H1 (cell line): ENCODE measurements at regions not wholly inside any gene's neighbourhood (a gene's known extent, or its start where the extent isn't known, plus 50 kb on each side); places are given as distances from the start of the nearest gene placed in this dataset.

Experiments used
- CTCF ChIA-PET: fragments of 300-600 bp; sonication (Branson Sonifier 250); formaldehyde crosslinking; loops from one replicate; lab custom pipeline; 2021; ENCODE audit not compliant: partially characterized antibody; lab: Charles Lee
- POLR2A ChIA-PET: fragments of 300-600 bp; sonication (Branson Sonifier 250); formaldehyde crosslinking; loops from one replicate; lab custom pipeline; 2021; ENCODE audit warnings: inconsistent platforms; ENCODE audit not compliant: partially characterized antibody; lab: Charles Lee
- DNase-seq, 2 experiments: peaks; one replicate each; pipeline versions ENCODE4 v3.0.0 to v3.0.0-alpha.2; 2010 to 2022; ENCODE audit warnings: low spot score in 2 of 2, low read depth in 1 of 2, mixed read lengths in 1 of 2
- FAIRE-seq: peaks from 2 replicates; lab custom pipeline; 2011; peaks lifted over from hg19 to GRCh38; lab: Jason Lieb, UNC
- H2AFZ ChIP-seq: 2 replicates; pipeline ENCODE4 v1.8.1; 2012; ENCODE audit warnings: low read length, inconsistent platforms
- H2AK5ac ChIP-seq: 2 replicates; pipeline ENCODE4 v1.6.1; 2013; ENCODE audit warnings: low read depth, low read length
- H2BK120ac ChIP-seq: replicated peaks from 2 replicates; pipeline ENCODE3; 2013; ENCODE audit warnings: low read depth, low read length, inconsistent platforms
- H2BK12ac ChIP-seq: 2 replicates; pipeline ENCODE4 v1.6.1; 2013; ENCODE audit warnings: low read depth, low read length
- H2BK15ac ChIP-seq: 2 replicates; pipeline ENCODE4 v1.6.1; 2013; ENCODE audit warnings: low read length
- H2BK20ac ChIP-seq: 2 replicates; pipeline ENCODE4 v1.6.1; 2013; ENCODE audit warnings: low read length
- H2BK5ac ChIP-seq: 2 replicates; pipeline ENCODE4 v1.6.1; 2013; ENCODE audit warnings: low read depth, low read length
- H3K14ac ChIP-seq: 2 replicates; pipeline ENCODE4 v1.6.1; 2013; ENCODE audit warnings: inconsistent platforms; ENCODE audit not compliant: insufficient read length
- H3K18ac ChIP-seq: 2 replicates; pipeline ENCODE4 v1.6.1; 2013; ENCODE audit warnings: low read length; ENCODE audit errors: extremely low read depth
- H3K23ac ChIP-seq: 2 replicates; pipeline ENCODE4 v1.6.1; 2013; ENCODE audit warnings: inconsistent platforms; ENCODE audit not compliant: insufficient read length
- H3K23me2 ChIP-seq: 2 replicates; pipeline ENCODE4 v1.6.1; 2013; ENCODE audit warnings: low read depth, low read length
- H3K27ac ChIP-seq: 2 replicates; pipeline ENCODE4 v1.6.1; 2011; ENCODE audit warnings: low read depth, low read length, inconsistent platforms
- H3K27me3 ChIP-seq, 4 experiments: replicated peaks in 1 of 4; 1 replicate in 1 of 4; 2 replicates in 3 of 4; pipeline versions ENCODE4 v1.6.1 to v1.8.1; 2011 to 2013; ENCODE audit warnings: low read length in 3 of 4, mild to moderate bottlenecking in 3 of 4, inconsistent platforms in 2 of 4, mixed read lengths in 2 of 4, moderate library complexity in 1 of 4; ENCODE audit not compliant: control insufficient read depth in 3 of 4, insufficient read depth in 3 of 4; ENCODE audit errors: extremely low read depth in 1 of 4
- H3K36me3 ChIP-seq, 4 experiments: 2 replicates each; pipeline versions ENCODE4 v1.6.1 to v1.8.1; 2011 to 2013; ENCODE audit warnings: mild to moderate bottlenecking in 4 of 4, low read length in 3 of 4, moderate library complexity in 2 of 4, control low read depth in 1 of 4, inconsistent platforms in 1 of 4; ENCODE audit not compliant: insufficient read depth in 4 of 4, control insufficient read depth in 2 of 4
- H3K4ac ChIP-seq: replicated peaks from 2 replicates; pipeline ENCODE3; 2013; ENCODE audit warnings: low read length, low read depth, mixed read lengths, inconsistent platforms; ENCODE audit not compliant: insufficient read length
- H3K4me1 ChIP-seq, 4 experiments: replicated peaks in 1 of 4; 1 replicate in 1 of 4; 2 replicates in 3 of 4; pipeline versions ENCODE4 v1.6.1 to v1.8.1; 2011 to 2013; ENCODE audit warnings: low read length in 3 of 4, inconsistent platforms in 2 of 4, mixed read lengths in 1 of 4; ENCODE audit not compliant: insufficient read depth in 4 of 4, control insufficient read depth in 3 of 4
- H3K4me2 ChIP-seq, 2 experiments: 2 replicates each; pipeline versions ENCODE4 v1.6.1 to v1.8.1; 2011 to 2013; ENCODE audit warnings: low read depth in 2 of 2, low read length in 2 of 2, control low read depth in 1 of 2, inconsistent platforms in 1 of 2, mild to moderate bottlenecking in 1 of 2; ENCODE audit not compliant: insufficient read depth in 1 of 2
- H3K4me3 ChIP-seq, 4 experiments: fragments of 200-600, 300-600 bp in 1 of 4; sonication (generic), shearing (Covaris generic), sonication (Bioruptor Twin) in 1 of 4; 2 replicates each; pipeline versions ENCODE4 v1.5.1 to v1.8.1; 2011 to 2016; ENCODE audit warnings: low read length in 4 of 4, low read depth in 3 of 4, control low read depth in 2 of 4, inconsistent platforms in 2 of 4, mild to moderate bottlenecking in 2 of 4, mixed read lengths in 1 of 4, moderate library complexity in 1 of 4; ENCODE audit not compliant: insufficient read depth in 2 of 4; ENCODE audit errors: extremely low read depth in 1 of 4
- H3K56ac ChIP-seq: replicated peaks from 2 replicates; pipeline ENCODE3; 2013; ENCODE audit warnings: low read depth, mild to moderate bottlenecking, mixed read lengths, low read length, inconsistent platforms; ENCODE audit not compliant: insufficient read length
- H3K79me1 ChIP-seq: 2 replicates; pipeline ENCODE4 v1.6.1; 2013; ENCODE audit warnings: low read depth, low read length, control low read depth
- H3K79me2 ChIP-seq, 2 experiments: 2 replicates each; pipeline versions ENCODE4 v1.6.1 to v1.8.1; 2012 to 2013; ENCODE audit warnings: low read length in 2 of 2, mild to moderate bottlenecking in 2 of 2, inconsistent platforms in 1 of 2; ENCODE audit not compliant: insufficient read depth in 2 of 2, control insufficient read depth in 1 of 2
- H3K9ac ChIP-seq, 4 experiments: replicated peaks in 1 of 4; 1 replicate in 1 of 4; 2 replicates in 3 of 4; pipeline versions ENCODE4 v1.6.1 to v1.8.1; 2011 to 2013; ENCODE audit warnings: low read depth in 3 of 4, low read length in 3 of 4, control low read depth in 2 of 4, mild to moderate bottlenecking in 2 of 4, moderate library complexity in 2 of 4, inconsistent platforms in 1 of 4; ENCODE audit errors: extremely low read depth in 1 of 4
- H3K9me3 ChIP-seq, 2 experiments: 2 replicates each; pipeline versions ENCODE4 v1.6.1 to v1.8.1; 2012 to 2013; ENCODE audit warnings: mild to moderate bottlenecking in 2 of 2, moderate library complexity in 2 of 2, control low read depth in 1 of 2, inconsistent platforms in 1 of 2, low read depth in 1 of 2, low read length in 1 of 2, mixed read lengths in 1 of 2; ENCODE audit not compliant: insufficient read depth in 2 of 2
- H4K20me1 ChIP-seq, 2 experiments: replicated peaks in 1 of 2; 2 replicates each; pipeline versions ENCODE3 to v1.8.1; 2011 to 2013; ENCODE audit warnings: inconsistent platforms in 2 of 2, low read length in 2 of 2, mild to moderate bottlenecking in 1 of 2; ENCODE audit not compliant: insufficient read depth in 2 of 2, control insufficient read depth in 1 of 2
- H4K5ac ChIP-seq: 2 replicates; pipeline ENCODE4 v1.6.1; 2013; ENCODE audit warnings: low read length, low read depth, mixed read lengths, inconsistent platforms; ENCODE audit not compliant: insufficient read length
- H4K8ac ChIP-seq: 2 replicates; pipeline ENCODE4 v1.8.0; 2013; ENCODE audit warnings: mild to moderate bottlenecking, moderate library complexity, low read length, inconsistent platforms; ENCODE audit not compliant: insufficient read depth; ENCODE audit errors: extremely low read depth
- H4K91ac ChIP-seq: replicated peaks from 2 replicates; pipeline ENCODE3; 2013; ENCODE audit warnings: low read length, mixed read lengths, inconsistent platforms; ENCODE audit not compliant: insufficient read length
- CBX8 ChIP-seq: fragments of 300-800, 300-1000 bp; sonication (generic); IDR thresholded peaks from 2 replicates; pipeline ENCODE4 v1.7.1; 2016; ENCODE audit warnings: low read depth, low read length, borderline replicate concordance
- CHD1 ChIP-seq: IDR thresholded peaks from 2 replicates; pipeline ENCODE4 v1.6.1; 2012; ENCODE audit warnings: low read depth, low read length, improper control_type of control experiment
- JUN ChIP-seq: IDR thresholded peaks from 2 replicates; pipeline ENCODE4 v1.6.1; 2011; ENCODE audit warnings: low read depth, mild to moderate bottlenecking, improper control_type of control experiment, low read length
- KDM4A ChIP-seq: IDR thresholded peaks from one replicate; pipeline ENCODE4 v1.7.1; 2012; ENCODE audit warnings: low read depth, mild to moderate bottlenecking, moderate library complexity, low read length, inconsistent platforms; ENCODE audit not compliant: severe bottlenecking
- KDM5A ChIP-seq: fragments of 200-600 bp; IDR thresholded peaks from 2 replicates; pipeline ENCODE4 v1.7.1; 2012; ENCODE audit warnings: mild to moderate bottlenecking, low read length, inconsistent platforms, mixed read lengths
- NANOG ChIP-seq: IDR thresholded peaks from 2 replicates; pipeline ENCODE4 v1.6.1; 2011; ENCODE audit warnings: low read length, low read depth, mild to moderate bottlenecking, inconsistent platforms; ENCODE audit not compliant: insufficient read depth, poor library complexity, severe bottlenecking
- SIN3A ChIP-seq, 2 experiments: IDR thresholded peaks in 1 of 2; conservative IDR thresholded peaks in 1 of 2; 2 replicates each; pipeline ENCODE4 v1.6.1; 2011 to 2012; ENCODE audit warnings: low read length in 2 of 2, improper control_type of control experiment in 1 of 2, low read depth in 1 of 2, mild to moderate bottlenecking in 1 of 2
- SIX5 ChIP-seq: IDR thresholded peaks from 2 replicates; pipeline ENCODE4 v1.6.1; 2011; ENCODE audit warnings: mild to moderate bottlenecking, low read depth, low read length
- SP2 ChIP-seq: IDR thresholded peaks from 2 replicates; pipeline ENCODE4 v1.6.1; 2012; ENCODE audit warnings: mild to moderate bottlenecking, low read length, inconsistent platforms
- YY1 ChIP-seq: IDR thresholded peaks from 2 replicates; pipeline ENCODE4 v1.6.1; 2011; ENCODE audit warnings: low read depth, mild to moderate bottlenecking, low read length
- WGBS, 2 experiments: shearing (Covaris generic) in 1 of 2; methylation state at CpG; one replicate each; pipeline versions ENCODE4 v1.1.6 to v1.1.7; 2013 to 2015; ENCODE audit warnings: low lambda C conversion rate in 2 of 2, mixed read lengths in 2 of 2, inconsistent platforms in 1 of 2, low coverage in 1 of 2, missing lambda C conversion rate in 1 of 2; ENCODE audit not compliant: insufficient replicate concordance in 2 of 2, insufficient coverage in 1 of 2, insufficient read length in 1 of 2; ENCODE audit errors: extremely low coverage in 1 of 2, missing lambda C conversion rate in 1 of 2; 5-methylcytosine and 5-hydroxymethylcytosine counted together

DNA sequence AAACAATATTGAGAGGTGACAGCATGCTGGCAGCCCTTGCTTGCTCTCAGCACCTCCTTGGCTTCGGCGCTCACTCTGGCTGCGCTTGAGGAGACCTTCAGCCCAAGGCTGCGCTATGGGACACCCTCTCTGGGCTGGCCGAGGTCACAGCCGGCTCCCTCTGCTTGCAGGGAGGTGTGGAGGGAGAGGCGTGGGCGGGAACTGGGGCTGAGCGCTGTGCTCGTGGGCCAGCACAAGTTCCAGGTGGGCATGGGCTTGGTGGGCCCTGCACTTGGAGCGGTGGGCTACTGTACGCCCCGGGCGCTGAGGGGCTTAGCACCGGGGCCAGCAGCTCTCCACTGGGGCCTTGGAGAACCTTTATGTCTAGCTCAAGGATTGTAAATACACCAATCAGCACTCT, 1613.8 kb upstream of the IGFBP7 start:
- H2AFZ ChIP-seq: no peak overlapping the region
- FAIRE-seq (no peak), DNase-seq (no peak)
- no peak overlapping the region for H3K56ac ChIP-seq
- H2BK120ac ChIP-seq: no peak overlapping the region
- no peak overlapping the region for H3K18ac ChIP-seq
- no peak overlapping the region for H4K91ac ChIP-seq
- no peak overlapping the region for H3K4me3 ChIP-seq
- 96% methylated on average over 13 of the region's 15 CpGs; no CpG with 5 or more reads in 1 of the 2 experiments for WGBS, 2 experiments
- no peak overlapping the region for H4K5ac ChIP-seq
- H3K9me3 ChIP-seq: peaks cover 0 to 5% of the 10 kb centered on the region in 2 experiments; a peak in 1 of 4 replicates
- H2BK20ac ChIP-seq: no peak overlapping the region
- no peak overlapping the region for H3K23ac ChIP-seq
- TF ChIP-seq KDM4A (no peak), YY1 (no peak), SIX5 (no peak), NANOG (no peak), JUN (no peak), SP2 (no peak), KDM5A (no peak), SIN3A (conservative IDR thresholded peaks at IDR 0.05 in 1 of 2, IDR thresholded peaks at IDR 0.05 in 1 of 2; ENCODE audit: low read depth in 1 of 2, low read length in 2 of 2) (no peak), CBX8 (no peak), CHD1 (no peak)
- no peak overlapping the region; the same call in 1 of the 2 replicates for H4K8ac ChIP-seq
- no peaks in the 10 kb centered on the region for H4K20me1 ChIP-seq
- H3K27ac ChIP-seq: no peak overlapping the region
- ChIA-PET POLR2A (no interaction called here), CTCF (no interaction called here)
- H3K36me3 ChIP-seq: no peaks in the 10 kb centered on the region
- H3K14ac ChIP-seq: no peak overlapping the region
- no peak overlapping the region for H2BK12ac ChIP-seq
- H2AK5ac ChIP-seq: no peak overlapping the region
- no peaks in the 10 kb centered on the region for H3K27me3 ChIP-seq
- H2BK15ac ChIP-seq: no peak overlapping the region
- H2BK5ac ChIP-seq: no peak overlapping the region
- no peak overlapping the region for H3K4me2 ChIP-seq
- no peak overlapping the region for H3K4ac ChIP-seq
- no peaks in the 10 kb centered on the region for H3K23me2 ChIP-seq
- H3K79me1 ChIP-seq: no peaks in the 10 kb centered on the region
- H3K79me2 ChIP-seq: no peaks in the 10 kb centered on the region
- H3K4me1 ChIP-seq: no peaks in the 10 kb centered on the region
- no peak overlapping the region for H3K9ac ChIP-seq
